Pancreas (tissue), 10 donors: ENCODE measurements at regions not wholly inside any gene's neighbourhood (a gene's known extent, or its start where the extent isn't known, plus 50 kb on each side); places are given as distances from the start of the nearest gene placed in this dataset.
"Not testable (repeated sequence)": the region's sequence is repeated elsewhere in the genome, so short reads cannot be mapped to it uniquely, and the experiment has no call there.

ENCODE experiments used
- ATAC-seq, 4 donors: fragments of 200-7000 bp; cut with Tn5 transposase; one replicate each; pipeline versions ENCODE4 v1.8.0 to v1.9.1; 2020; ENCODE audit warnings: mild to moderate bottlenecking in 4 of 4, moderate library complexity in 4 of 4
- DNase-seq, 6 donors: peaks; one replicate each; pipeline ENCODE4 v3.0.0-alpha.2; 2020
- FAIRE-seq: peaks from 2 replicates; lab custom pipeline; 2012; peaks lifted over from hg19 to GRCh38; lab: Jason Lieb, UNC
- H3K27ac ChIP-seq, 4 donors: fragments of 200-600 bp; sonication (generic); 1 replicate in 3 of 4; 2 replicates in 1 of 4; pipeline versions ENCODE4 v1.5.0 to v1.8.0; 2020
- H3K27me3 ChIP-seq, 4 donors: fragments of 200-600 bp; one replicate each; pipeline ENCODE4 v1.8.0; 2021
- H3K36me3 ChIP-seq, 3 donors: fragments of 200-600 bp; sonication (generic) in 1 of 3; one replicate each; pipeline versions ENCODE4 v1.5.0 to v1.8.0; 2020 to 2021
- H3K4me1 ChIP-seq, 3 donors: fragments of 200-600 bp; one replicate each; pipeline ENCODE4 v1.8.0; 2021
- H3K4me3 ChIP-seq, 4 donors: fragments of 200-600 bp; sonication (generic) in 2 of 4; one replicate each; pipeline versions ENCODE4 v1.5.0 to v1.8.0; 2020 to 2021
- H3K9me3 ChIP-seq, 4 donors: fragments of 200-600 bp; one replicate each; pipeline ENCODE4 v1.8.0; 2021
- WGBS, 2 donors: extraction: QIAGEN DNeasy Blood & Tissue Kit; methylation state at CpG; one replicate each; pipeline ENCODE4 v1.1.7; 2013; 5-methylcytosine and 5-hydroxymethylcytosine counted together
- intact Hi-C, 3 donors: fragments of 100-400 bp; cut with DNase I; formaldehyde crosslinking; loops; one replicate each; pipeline versions ENCODE4 v1.11.1 to v1.14.2; 2022
- TF ChIP-seq, protein P1 (sequence below), 4 donors: fragments of 200-600 bp; sonication (generic) in 3 of 4; IDR thresholded peaks; one replicate each; pipeline versions ENCODE4 v1.5.0 to v1.8.0; 2021; ENCODE audit warnings: antibody characterized with exemption in 4 of 4
- donor health status: healthy with polysubstance abuse.
- donor health status: DM: no; HTN: no; CAD: no; lungs with moderate emphysema.
- donor health status: DM: no; HTN: no; CAD: no.
- donor health status: control.
- donor health status: control.
- donor health status: Bipolar disorder and iron deficiency.
- donor health status: DM: yes; HTN: yes; CAD: no.
- donor health status: DM: no; HTN: no; CAD: no.
- donor health status: DM: no; HTN: no; CAD: no.
- donor health status: DM: yes; HTN: yes; CAD: no.

- Histone ChIP-seq H3K36me3 (no peaks in the 10 kb centered on the region), H3K9me3 (no peaks in the 10 kb centered on the region), H3K4me1 (no peaks in the 10 kb centered on the region), H3K4me3 (no peak overlapping the region), H3K27ac (no peak overlapping the region), H3K27me3 (no peaks in the 10 kb centered on the region)
- intact Hi-C loops, result no loop called here
- DNase-seq, result no peak
- FAIRE-seq, result no peak
- TF ChIP-seq, protein P1, sequence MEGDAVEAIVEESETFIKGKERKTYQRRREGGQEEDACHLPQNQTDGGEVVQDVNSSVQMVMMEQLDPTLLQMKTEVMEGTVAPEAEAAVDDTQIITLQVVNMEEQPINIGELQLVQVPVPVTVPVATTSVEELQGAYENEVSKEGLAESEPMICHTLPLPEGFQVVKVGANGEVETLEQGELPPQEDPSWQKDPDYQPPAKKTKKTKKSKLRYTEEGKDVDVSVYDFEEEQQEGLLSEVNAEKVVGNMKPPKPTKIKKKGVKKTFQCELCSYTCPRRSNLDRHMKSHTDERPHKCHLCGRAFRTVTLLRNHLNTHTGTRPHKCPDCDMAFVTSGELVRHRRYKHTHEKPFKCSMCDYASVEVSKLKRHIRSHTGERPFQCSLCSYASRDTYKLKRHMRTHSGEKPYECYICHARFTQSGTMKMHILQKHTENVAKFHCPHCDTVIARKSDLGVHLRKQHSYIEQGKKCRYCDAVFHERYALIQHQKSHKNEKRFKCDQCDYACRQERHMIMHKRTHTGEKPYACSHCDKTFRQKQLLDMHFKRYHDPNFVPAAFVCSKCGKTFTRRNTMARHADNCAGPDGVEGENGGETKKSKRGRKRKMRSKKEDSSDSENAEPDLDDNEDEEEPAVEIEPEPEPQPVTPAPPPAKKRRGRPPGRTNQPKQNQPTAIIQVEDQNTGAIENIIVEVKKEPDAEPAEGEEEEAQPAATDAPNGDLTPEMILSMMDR (IDR thresholded peaks at IDR 0.05), result no peak
- ATAC-seq, result no peak
These were observed 346.4 kb upstream of the SLC7A11 start for GRCh38 chr4:138588501-138588900.

DNA sequence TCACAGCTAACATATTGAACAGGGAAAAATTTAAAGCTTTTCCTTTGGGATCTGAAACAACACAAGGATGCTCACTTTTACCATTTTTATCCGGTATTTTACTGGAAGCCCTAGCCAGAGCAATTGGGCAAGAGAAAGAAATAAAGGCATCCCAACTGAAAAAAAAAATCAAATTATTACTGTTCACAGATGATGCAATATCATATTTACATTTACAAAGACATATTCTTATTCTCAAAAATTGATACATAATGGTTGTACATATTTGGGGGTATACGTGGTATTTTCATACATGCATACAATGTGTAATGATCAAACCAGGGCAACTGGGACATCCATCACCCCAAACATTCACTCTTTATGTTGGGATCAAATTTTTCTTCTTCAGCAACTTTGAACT, 337.0 kb upstream of the SLC7A11 start:
- 81 to 91% methylated on average over 2 of the region's 2 CpGs for WGBS, 2 donors
- Histone ChIP-seq H3K9me3 (no peaks in the 10 kb centered on the region), H3K27me3 (no peaks in the 10 kb centered on the region), H3K27ac (no peak overlapping the region), H3K4me3 (no peak overlapping the region), H3K4me1 (no peaks in the 10 kb centered on the region), H3K36me3 (no peaks in the 10 kb centered on the region)
- TF ChIP-seq, protein P1 (IDR thresholded peaks at IDR 0.05), result no peak
- DNase-seq (no peak), FAIRE-seq (no peak), ATAC-seq (no peak)
- intact Hi-C loops, result no loop called here

- H3K36me3 ChIP-seq, H3K27ac ChIP-seq, H3K4me1 ChIP-seq, ATAC-seq, intact Hi-C loops, DNase-seq, H3K27me3 ChIP-seq, H3K9me3 ChIP-seq, FAIRE-seq, H3K4me3 ChIP-seq: not testable (repeated sequence)
- WGBS, 2 donors, result 78 to 82% methylated on average over 3 of the region's 3 CpGs
These were observed 335.7 kb upstream of the SLC7A11 start for GRCh38 chr4:138577826-138578225.

DNA sequence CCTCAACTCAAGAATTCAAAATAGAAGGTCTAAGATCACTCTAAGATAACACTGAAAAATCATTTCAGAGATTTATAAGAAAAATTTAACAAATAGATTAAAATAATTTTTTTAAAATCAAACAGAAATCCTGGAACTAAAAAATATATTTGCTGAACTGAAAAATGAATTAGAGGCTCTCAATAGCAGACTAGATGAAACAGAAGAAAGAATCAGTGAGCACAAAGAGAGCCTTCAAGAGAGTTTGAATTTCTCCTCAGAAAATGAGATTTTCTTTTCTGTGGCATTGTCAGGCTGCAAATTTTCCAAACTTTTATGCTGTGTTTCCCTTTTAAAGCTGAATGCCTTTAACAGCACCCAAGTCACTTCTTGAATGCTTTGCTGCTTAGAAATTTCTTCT, 335.0 kb upstream of the SLC7A11 start:
- DNase-seq (no peak), ATAC-seq (no peak), FAIRE-seq (no peak)
- H3K4me3 ChIP-seq, result no peak overlapping the region
- no peaks in the 10 kb centered on the region for H3K4me1 ChIP-seq
- intact Hi-C loops, result no loop called here
- no peak overlapping the region for H3K27ac ChIP-seq
- TF ChIP-seq, protein P1 (IDR thresholded peaks at IDR 0.05), result no peak
- H3K27me3 ChIP-seq, result no peaks in the 10 kb centered on the region
- H3K9me3 ChIP-seq, result no peaks in the 10 kb centered on the region
- H3K36me3 ChIP-seq, result no peaks in the 10 kb centered on the region

- no peak for DNase-seq
- Histone ChIP-seq H3K27ac (no peak overlapping the region), H3K4me1 (no peaks in the 10 kb centered on the region), H3K4me3 (no peak overlapping the region), H3K27me3 (no peaks in the 10 kb centered on the region), H3K36me3 (no peaks in the 10 kb centered on the region), H3K9me3 (no peaks in the 10 kb centered on the region)
- no peak for FAIRE-seq
- intact Hi-C loops, result no loop called here
- TF ChIP-seq, protein P1 (IDR thresholded peaks at IDR 0.05), result no peak
- 45 to 47% methylated on average over 3 of the region's 3 CpGs for WGBS, 2 donors
- ATAC-seq, result no peak
These were observed 334.5 kb upstream of the SLC7A11 start for GRCh38 chr4:138576684-138577083.

DNA sequence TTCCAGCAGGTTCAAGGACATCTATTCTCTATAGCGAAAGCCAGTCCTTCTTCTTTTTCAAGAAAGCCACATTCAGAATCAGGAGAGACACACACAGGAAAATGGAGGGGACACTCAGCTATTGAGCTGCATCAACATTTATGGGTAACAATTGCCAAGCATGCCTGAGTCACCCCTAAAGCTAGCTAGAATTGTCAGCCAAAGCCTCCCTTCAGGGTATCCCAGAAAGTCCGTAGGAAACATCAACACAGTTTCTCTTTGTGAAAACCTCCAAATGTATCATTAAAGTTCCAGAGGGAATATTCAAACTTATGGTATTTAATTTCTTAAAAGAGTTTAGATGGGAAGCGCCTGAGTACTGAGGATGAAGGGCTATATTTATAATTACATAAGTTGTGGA, 331.1 kb upstream of the SLC7A11 start:
- no peak for FAIRE-seq

More for the DNA sequence above, 331.1 kb upstream of the SLC7A11 start:
- Histone ChIP-seq H3K4me3 (no peak overlapping the region), H3K27me3 (no peaks in the 10 kb centered on the region), H3K9me3 (no peaks in the 10 kb centered on the region), H3K4me1 (no peaks in the 10 kb centered on the region), H3K36me3 (no peaks in the 10 kb centered on the region), H3K27ac (no peak overlapping the region)
- DNase-seq, result no peak
- intact Hi-C loops, result no loop called here
- 55 to 62% methylated on average over 3 of the region's 3 CpGs for WGBS, 2 donors
- TF ChIP-seq, protein P1 (IDR thresholded peaks at IDR 0.05), result no peak
- no peak for ATAC-seq
